ENCODE measurements at regions not wholly inside any gene's neighbourhood (a gene's known extent, or its start where the extent isn't known, plus 50 kb on each side); places are given as distances from the start of the nearest gene placed in this dataset.

DNA sequence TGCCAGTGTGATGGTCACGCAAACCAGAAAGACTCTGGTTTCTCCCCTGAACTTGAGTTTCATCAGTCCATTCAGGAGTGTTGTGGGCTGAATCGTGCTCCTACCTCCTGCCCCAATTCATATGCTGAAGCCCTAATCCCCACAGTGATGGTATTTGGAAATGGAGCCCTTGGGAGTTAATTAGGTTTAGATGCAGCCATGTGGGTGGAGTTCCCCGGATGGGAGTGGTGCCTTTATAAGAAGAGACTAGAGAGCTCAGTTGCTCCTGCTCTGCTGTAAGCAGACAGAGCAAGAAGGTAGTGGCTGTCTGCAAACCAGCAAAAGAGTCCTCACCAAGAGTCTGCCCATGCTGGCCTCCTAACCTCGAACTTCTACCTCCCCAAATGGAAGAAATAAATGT, 160.3 kb upstream of the DYNLRB2 start:
- TF ChIP-seq, protein P1, sequence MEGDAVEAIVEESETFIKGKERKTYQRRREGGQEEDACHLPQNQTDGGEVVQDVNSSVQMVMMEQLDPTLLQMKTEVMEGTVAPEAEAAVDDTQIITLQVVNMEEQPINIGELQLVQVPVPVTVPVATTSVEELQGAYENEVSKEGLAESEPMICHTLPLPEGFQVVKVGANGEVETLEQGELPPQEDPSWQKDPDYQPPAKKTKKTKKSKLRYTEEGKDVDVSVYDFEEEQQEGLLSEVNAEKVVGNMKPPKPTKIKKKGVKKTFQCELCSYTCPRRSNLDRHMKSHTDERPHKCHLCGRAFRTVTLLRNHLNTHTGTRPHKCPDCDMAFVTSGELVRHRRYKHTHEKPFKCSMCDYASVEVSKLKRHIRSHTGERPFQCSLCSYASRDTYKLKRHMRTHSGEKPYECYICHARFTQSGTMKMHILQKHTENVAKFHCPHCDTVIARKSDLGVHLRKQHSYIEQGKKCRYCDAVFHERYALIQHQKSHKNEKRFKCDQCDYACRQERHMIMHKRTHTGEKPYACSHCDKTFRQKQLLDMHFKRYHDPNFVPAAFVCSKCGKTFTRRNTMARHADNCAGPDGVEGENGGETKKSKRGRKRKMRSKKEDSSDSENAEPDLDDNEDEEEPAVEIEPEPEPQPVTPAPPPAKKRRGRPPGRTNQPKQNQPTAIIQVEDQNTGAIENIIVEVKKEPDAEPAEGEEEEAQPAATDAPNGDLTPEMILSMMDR (IDR thresholded peaks at IDR 0.05): no peak
- Histone ChIP-seq H3K9me3 (ENCODE audit: control insufficient read depth, low read length) (no peaks in the 10 kb centered on the region), H3K36me3 (ENCODE audit: control insufficient read depth, insufficient read depth, low read length) (no peaks in the 10 kb centered on the region), H3K4me2 (ENCODE audit: low read length) (no peak overlapping the region), H3K27me3 (ENCODE audit: control insufficient read depth, insufficient read depth, low read length) (no peaks in the 10 kb centered on the region), H3K4me3 (ENCODE audit: low read depth, low read length) (no peak overlapping the region), H2AFZ (no peak overlapping the region), H3K4me1 (no peaks in the 10 kb centered on the region), H3K9ac (no peak overlapping the region), H3K27ac (no peak overlapping the region), H3K79me2 (no peaks in the 10 kb centered on the region)

DNA sequence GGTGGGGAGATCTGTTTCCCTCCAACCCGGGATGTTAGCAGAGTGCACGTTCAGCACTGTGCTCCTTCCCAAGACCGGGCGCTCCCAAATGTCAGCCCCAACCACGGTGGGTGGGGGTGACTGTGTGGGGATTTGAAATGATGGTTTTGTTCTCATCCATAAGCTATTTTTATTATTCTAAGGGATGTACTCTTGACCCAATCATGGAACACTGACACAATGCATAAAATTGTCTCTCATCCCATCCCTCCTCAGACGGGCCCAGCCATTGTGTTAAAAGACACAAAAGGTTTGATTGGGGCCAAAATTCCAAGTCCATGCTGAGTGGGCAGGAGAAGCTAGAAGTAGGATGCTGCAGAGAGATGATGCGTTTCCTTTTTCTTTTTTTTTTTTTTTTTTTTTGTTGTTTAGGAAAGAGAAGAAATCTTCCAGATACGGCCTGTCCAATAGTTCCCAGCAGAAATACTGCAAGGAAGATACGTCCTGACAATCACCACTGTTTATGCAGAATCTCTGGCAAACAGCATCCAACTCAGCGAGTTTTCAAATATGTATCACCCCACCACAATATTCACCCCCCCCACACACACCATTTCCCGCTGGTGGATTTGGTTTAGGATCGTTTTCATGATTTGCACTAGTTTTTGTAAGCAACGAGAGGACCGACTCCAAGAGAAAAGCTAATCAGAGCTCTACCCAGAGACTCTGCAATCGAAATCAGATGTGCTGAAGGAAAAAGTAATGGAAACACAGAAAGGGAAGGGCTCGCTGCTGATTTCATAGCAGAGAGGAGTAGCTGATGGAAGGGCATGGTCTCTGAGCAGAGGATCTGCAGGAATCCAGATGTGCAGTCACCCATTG, 163.5 kb upstream of the DYNLRB2 start:
- Histone ChIP-seq H3K4me3 (ENCODE audit: low read depth, low read length) (no peak overlapping the region), H3K9ac (no peak overlapping the region), H2AFZ (no peak overlapping the region), H3K4me2 (ENCODE audit: low read length) (no peak overlapping the region), H3K36me3 (ENCODE audit: control insufficient read depth, insufficient read depth, low read length) (no peaks in the 10 kb centered on the region), H3K9me3 (ENCODE audit: control insufficient read depth, low read length) (no peaks in the 10 kb centered on the region), H3K27me3 (ENCODE audit: control insufficient read depth, insufficient read depth, low read length) (no peaks in the 10 kb centered on the region), H3K79me2 (no peaks in the 10 kb centered on the region), H3K27ac (no peak overlapping the region), H3K4me1 (no peaks in the 10 kb centered on the region)
- TF ChIP-seq, protein P1 (IDR thresholded peaks at IDR 0.05): no peak

DNA sequence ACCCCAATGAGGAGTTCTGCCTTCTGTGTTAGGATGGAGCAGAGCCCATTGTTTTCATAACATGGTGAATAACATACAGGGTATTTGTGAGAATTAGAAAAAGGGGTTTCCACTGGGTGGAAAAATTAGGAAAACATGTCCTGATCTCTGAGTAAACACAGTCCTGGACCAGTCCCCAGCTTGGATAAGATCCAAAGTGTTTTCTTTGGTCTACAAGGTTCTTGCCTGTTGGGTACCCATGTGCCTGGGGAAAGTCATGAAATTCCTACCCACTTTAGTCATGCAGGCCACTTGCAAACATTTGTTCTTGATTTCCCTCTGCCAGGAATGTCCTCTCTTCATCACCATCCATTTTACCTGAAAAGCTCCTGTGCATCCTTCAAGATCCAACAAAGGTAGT, 164.8 kb upstream of the DYNLRB2 start:
- no peaks in the 10 kb centered on the region for H3K79me2 ChIP-seq
- H3K36me3 ChIP-seq (ENCODE audit: control insufficient read depth, insufficient read depth, low read length): no peaks in the 10 kb centered on the region
- no peak overlapping the region for H3K27ac ChIP-seq
- TF ChIP-seq, protein P1 (IDR thresholded peaks at IDR 0.05): no peak
- no peaks in the 10 kb centered on the region for H3K9me3 ChIP-seq (ENCODE audit: control insufficient read depth, low read length)
- no peaks in the 10 kb centered on the region for H3K27me3 ChIP-seq (ENCODE audit: control insufficient read depth, insufficient read depth, low read length)
- no peak overlapping the region for H3K9ac ChIP-seq
- no peak overlapping the region for H3K4me2 ChIP-seq (ENCODE audit: low read length)
- H3K4me1 ChIP-seq: no peaks in the 10 kb centered on the region
- H2AFZ ChIP-seq: no peak overlapping the region
- H3K4me3 ChIP-seq (ENCODE audit: low read depth, low read length): no peak overlapping the region

DNA sequence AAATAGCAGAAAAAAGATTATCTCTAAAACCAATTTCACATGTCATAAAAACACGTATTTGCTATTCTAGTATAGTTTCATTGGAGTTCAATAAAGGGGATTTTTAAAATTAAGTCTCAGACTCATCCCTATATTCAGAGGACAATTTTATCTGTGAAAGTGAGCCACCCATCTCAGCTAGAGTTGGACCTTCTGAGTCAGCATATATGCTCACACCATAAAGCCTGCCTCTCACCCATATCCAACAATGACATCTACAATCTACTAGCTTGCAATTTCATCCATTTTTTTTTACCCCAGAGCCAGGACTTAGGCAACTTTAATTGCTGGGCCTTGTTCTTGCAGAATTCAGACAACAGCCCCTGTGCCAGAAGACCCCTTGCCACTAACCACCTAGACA, 165.3 kb upstream of the DYNLRB2 start:
- Histone ChIP-seq H3K27ac (no peak overlapping the region), H3K9ac (no peak overlapping the region), H3K4me1 (no peaks in the 10 kb centered on the region), H3K4me3 (ENCODE audit: low read depth, low read length) (no peak overlapping the region), H3K27me3 (ENCODE audit: control insufficient read depth, insufficient read depth, low read length) (no peaks in the 10 kb centered on the region), H2AFZ (no peak overlapping the region), H3K36me3 (ENCODE audit: control insufficient read depth, insufficient read depth, low read length) (no peaks in the 10 kb centered on the region), H3K79me2 (no peaks in the 10 kb centered on the region), H3K9me3 (ENCODE audit: control insufficient read depth, low read length) (no peaks in the 10 kb centered on the region), H3K4me2 (ENCODE audit: low read length) (no peak overlapping the region)
- TF ChIP-seq, protein P1 (IDR thresholded peaks at IDR 0.05): no peak

DNA sequence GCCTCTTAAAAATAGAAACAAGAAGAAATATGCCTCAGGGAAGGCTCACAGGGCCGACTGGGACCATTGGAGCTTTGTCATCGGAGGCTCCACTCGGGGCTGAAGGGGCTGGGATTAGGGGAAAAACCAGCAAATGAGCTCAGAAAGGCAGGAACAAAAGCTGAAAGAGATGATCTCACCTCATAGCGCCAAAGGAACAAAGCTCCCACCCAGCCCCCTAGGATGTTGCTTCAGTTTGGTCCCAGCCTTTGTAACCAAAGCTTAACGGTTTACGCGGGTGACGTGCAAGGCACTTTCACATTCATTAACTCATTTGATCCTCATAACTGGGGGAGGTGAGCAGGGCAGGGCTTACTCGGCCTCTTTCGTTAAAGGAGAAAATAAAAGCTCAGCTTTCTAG, 168.5 kb upstream of the DYNLRB2 start:
- Histone ChIP-seq H3K4me2 (ENCODE audit: low read length) (no peak overlapping the region), H3K79me2 (no peaks in the 10 kb centered on the region)
- TF ChIP-seq, protein P1 (IDR thresholded peaks at IDR 0.05): no peak

More for the DNA sequence above, 168.5 kb upstream of the DYNLRB2 start:
- Histone ChIP-seq H3K4me3 (ENCODE audit: low read depth, low read length) (no peak overlapping the region), H3K9ac (no peak overlapping the region), H3K36me3 (ENCODE audit: control insufficient read depth, insufficient read depth, low read length) (no peaks in the 10 kb centered on the region), H2AFZ (no peak overlapping the region), H3K27ac (no peak overlapping the region), H3K9me3 (ENCODE audit: control insufficient read depth, low read length) (no peaks in the 10 kb centered on the region), H3K4me1 (no peaks in the 10 kb centered on the region), H3K27me3 (ENCODE audit: control insufficient read depth, insufficient read depth, low read length) (no peaks in the 10 kb centered on the region)

All from parathyroid adenoma (tissue), 2 donors.